ENCODE measurements at regions not wholly inside any gene's neighbourhood (a gene's known extent, or its start where the extent isn't known, plus 50 kb on each side); places are given as distances from the start of the nearest gene placed in this dataset.
"Not testable (repeated sequence)": the region's sequence is repeated elsewhere in the genome, so short reads cannot be mapped to it uniquely, and the experiment has no call there.

DNA sequence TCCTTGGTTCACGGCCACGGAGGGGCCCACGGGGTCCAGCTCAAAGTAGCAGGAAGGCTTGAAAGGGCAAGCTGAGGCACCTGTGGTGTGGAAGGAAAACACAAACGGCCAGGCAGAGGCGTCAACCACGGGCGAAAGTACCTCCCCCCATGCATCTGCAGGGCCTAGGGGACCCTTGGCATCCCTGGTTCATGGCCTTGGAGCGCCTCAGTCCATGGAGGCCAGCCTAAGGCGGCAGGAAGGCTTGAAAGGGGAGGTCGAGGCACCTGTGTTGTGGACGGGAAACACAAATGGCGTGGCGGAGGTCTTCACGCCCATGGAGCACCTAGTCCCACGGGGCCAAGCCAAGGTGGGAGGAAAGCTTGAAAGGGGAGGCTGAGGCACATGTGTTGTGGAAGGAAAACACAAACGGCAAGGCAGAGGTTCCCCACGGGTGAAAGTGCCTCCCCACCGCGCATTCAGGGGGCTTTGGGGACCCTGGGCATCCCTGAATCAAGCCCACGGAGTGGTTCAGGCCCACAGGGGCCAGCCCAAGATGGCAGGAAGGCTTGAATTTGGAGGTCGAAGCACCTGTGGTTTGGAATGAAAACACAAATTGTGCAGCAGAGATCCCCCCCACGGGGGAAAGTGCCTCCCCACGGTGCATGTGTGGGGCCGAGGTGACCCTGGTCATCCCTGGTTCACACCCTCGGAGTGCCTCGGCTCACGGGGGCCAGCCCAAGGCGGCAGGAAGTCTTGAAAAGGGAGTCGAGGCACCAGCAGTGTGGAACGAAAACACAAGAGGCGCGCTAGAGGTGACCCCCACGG, 380.8 kb downstream of the ALG10 start:
- no peak overlapping the region for H3K4me3 Mint-ChIP-seq
- H3K27me3 Mint-ChIP-seq = no peaks in the 10 kb centered on the region
- H3K36me3 Mint-ChIP-seq = no peaks in the 10 kb centered on the region
- H3K27ac Mint-ChIP-seq = no peak overlapping the region
- peaks cover 0 to 11% (median 11%) of the 10 kb centered on the region in 3 donors for H3K9me3 Mint-ChIP-seq
- no peaks in the 10 kb centered on the region for H3K4me1 Mint-ChIP-seq

DNA sequence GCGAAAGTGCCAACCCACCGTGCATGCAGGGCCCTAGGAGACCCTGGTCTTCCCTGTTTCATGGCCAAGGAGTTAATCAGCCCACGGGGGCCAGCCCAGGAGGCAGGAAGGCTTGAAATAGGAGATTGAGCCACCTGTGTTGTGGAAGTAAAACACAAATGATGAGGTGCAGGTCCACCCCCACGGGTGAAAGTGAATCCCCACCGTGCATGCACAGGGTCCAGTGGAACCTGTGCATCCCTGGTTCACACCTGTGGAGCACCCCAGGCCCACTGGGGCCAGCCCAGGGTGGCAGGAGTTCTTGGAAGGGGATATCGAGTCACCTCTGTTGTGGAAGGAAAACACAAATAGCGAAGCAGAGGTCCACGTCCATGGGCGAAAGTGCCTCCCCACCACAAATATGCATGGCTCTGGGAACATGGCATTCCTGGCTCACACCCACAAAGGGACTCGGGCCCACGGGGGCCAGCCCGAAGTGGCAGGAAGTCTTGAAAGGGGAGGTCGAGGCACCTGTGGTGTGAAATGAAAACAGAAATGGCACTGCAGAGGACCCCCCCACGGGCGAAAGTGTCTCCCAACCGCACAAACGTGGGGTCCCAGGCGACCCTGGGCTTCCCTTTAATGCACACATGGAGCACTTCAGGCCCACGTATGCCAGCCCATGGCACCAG, 381.5 kb downstream of the ALG10 start:
- H3K36me3 Mint-ChIP-seq = no peaks in the 10 kb centered on the region
- H3K27me3 Mint-ChIP-seq = no peaks in the 10 kb centered on the region
- no peak overlapping the region for H3K4me3 Mint-ChIP-seq
- no peak overlapping the region for H3K27ac Mint-ChIP-seq
- H3K9me3 Mint-ChIP-seq = peaks cover 2 to 16% (median 11%) of the 10 kb centered on the region in 3 donors
- no peaks in the 10 kb centered on the region for H3K4me1 Mint-ChIP-seq

DNA sequence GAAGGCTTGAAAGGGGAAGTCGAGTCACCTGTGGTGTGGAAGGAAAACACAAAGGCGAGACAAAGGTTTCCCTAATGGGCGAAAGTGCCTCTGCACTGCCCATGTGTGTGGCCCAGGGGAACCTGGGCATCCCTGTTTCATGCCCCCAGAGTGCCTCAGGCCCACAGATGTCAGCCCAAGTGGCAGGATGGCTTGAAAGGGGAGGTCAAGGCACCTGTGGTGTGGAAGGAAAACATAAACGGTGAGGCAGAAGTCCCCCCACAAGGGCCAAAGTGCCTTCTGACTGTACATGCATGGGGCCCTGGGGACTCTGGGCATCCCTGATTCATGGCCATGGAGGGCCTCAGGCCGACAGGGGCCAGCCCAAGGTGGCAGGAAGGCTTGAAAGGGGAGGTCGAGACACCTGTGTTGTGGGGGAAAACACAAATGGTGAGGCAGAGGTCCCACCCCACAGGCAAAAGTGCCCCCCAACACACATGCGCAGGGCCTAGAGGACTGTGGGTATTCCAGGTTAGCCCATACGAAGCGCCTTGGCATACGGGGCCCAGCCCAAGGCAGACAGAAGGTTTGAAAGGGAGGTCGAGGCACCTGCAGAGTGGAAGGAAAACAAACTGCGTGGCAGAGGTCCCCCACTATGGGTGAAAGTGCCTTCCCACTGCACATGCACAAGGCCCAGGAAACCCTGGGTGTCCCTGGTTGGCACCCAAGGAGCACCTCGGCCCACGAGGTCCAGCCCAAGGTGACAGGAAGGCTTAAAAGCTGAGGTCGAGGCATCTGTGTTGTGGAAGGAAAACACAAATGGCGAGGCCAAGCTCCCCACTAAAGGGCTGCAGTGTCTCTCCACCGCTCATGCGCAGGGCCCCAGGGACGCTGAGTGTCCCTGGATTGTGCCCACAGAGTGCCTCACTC, 382.3 kb downstream of the ALG10 start:
- no peaks in the 10 kb centered on the region for H3K4me1 Mint-ChIP-seq
- peaks cover 2 to 19% (median 14%) of the 10 kb centered on the region in 3 donors for H3K9me3 Mint-ChIP-seq
- no peaks in the 10 kb centered on the region for H3K27me3 Mint-ChIP-seq
- no peak overlapping the region for H3K27ac Mint-ChIP-seq
- H3K36me3 Mint-ChIP-seq = no peaks in the 10 kb centered on the region
- no peak overlapping the region for H3K4me3 Mint-ChIP-seq

DNA sequence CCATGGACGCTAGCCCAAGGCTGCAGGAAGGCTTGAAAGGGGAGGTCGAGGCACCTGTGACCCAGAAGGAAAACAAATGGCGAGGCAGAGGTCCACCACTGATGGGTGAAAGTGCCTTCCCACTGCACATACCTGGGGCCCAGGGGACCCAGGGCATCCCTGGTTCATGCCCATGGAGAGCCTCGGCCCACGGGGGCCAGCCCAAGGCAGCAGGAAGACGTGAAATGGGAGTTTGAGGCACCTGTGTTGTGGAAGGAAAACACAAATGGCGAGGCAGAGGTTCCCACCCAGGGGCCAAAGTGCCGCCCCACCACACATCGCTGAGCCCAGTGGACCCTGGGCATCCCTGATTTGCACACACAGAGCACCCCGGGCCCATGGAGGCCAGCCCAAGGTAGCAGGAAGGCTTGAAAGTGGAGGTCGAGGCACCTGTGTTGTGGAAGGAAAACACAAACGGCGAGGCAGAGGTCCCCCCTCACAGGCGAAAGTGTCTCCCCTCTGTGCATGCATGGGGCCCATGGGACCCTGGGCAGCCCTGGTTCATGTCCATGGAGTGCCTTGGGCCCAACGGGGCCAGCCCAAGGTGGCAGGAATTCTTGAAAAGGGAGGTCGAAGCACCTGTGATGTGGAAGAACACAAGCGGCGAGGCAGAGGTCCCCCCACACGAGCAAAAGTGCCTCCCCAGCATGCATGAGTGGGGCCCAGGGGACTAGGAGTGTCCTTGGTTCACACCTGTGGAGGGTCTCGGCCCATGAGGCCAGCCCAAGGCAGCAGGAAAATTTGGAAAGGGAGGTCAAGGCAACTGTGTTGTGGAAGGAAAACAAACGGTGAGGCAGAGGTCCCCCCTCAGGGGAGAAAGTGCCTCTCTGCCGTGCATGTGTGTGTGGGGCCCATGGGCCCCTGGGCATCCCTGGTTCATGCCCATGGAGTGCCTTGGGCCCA, 383.3 kb downstream of the ALG10 start:
- Mint-ChIP-seq H3K36me3 (no peaks in the 10 kb centered on the region), H3K9me3 (peaks cover 4 to 22% (median 22%) of the 10 kb centered on the region in 3 donors), H3K27ac (no peak overlapping the region), H3K4me1 (no peaks in the 10 kb centered on the region), H3K27me3 (no peaks in the 10 kb centered on the region), H3K4me3 (no peak overlapping the region)

DNA sequence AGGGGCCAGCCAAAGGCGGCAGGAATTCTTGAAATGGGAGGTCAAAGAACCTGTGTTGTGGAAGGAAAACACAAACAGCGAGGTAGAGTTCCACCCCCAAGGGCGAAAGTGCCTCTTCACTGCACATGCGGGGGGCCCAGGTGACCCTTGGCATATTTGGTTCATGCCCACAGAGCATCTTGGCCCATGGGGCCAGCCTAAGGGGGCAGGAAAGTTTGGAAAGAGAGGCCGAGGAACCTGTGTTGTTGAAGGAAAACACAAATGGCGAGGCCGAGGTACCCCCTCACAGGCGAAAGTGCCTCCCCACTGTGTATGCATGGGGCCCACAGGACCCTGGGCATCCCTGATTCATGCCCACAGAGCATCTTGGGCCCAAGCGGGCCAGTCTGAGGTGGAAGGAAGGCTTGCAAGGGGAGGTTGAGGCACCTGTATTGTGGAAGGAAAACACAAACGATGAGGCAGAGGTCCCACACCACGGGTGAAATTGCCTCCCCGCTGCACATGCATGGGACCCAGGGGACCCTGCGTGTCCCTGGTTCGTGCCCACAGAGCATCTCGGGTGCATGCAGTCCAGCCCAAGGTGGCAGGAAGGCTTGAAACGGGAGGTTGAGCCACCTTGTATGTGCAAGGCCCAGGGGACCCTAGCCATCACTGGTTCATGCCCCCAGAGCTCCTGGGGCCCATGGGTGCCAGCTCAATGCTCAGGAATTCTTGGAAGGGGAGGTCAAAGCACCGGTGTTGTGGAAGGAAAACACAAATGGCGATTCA, 384.1 kb downstream of the ALG10 start:
- H3K9me3 Mint-ChIP-seq = peaks cover 4 to 28% (median 27%) of the 10 kb centered on the region in 3 donors
- no peaks in the 10 kb centered on the region for H3K4me1 Mint-ChIP-seq
- H3K27ac Mint-ChIP-seq = no peak overlapping the region
- H3K36me3 Mint-ChIP-seq = no peaks in the 10 kb centered on the region
- H3K4me3 Mint-ChIP-seq = peak overlapping the region in 1 of 4 donors; percentile 71
- no peaks in the 10 kb centered on the region for H3K27me3 Mint-ChIP-seq

DNA sequence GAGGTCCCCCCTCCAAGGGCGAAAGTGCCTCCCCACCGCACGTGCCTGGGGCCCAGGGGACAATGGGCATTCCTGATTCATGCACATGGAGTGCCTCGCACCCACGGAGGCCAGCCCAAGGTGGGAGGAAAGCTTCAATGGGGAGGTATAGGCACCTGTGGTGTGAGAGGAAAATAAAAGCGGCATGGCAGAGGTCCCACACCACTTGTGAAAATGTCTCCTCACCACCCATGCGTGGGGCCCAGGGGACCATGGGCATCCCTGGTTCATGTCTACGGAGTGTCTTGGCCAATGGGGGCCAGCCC, 384.7 kb downstream of the ALG10 start:
- no peaks in the 10 kb centered on the region for H3K4me1 Mint-ChIP-seq
- H3K27me3 Mint-ChIP-seq = no peaks in the 10 kb centered on the region
- no peaks in the 10 kb centered on the region for H3K36me3 Mint-ChIP-seq
- peaks cover 4 to 31% (median 27%) of the 10 kb centered on the region in 3 donors for H3K9me3 Mint-ChIP-seq
- H3K27ac Mint-ChIP-seq = no peak overlapping the region
- H3K4me3 Mint-ChIP-seq = peak overlapping the region in 1 of 4 donors; percentile 23

DNA sequence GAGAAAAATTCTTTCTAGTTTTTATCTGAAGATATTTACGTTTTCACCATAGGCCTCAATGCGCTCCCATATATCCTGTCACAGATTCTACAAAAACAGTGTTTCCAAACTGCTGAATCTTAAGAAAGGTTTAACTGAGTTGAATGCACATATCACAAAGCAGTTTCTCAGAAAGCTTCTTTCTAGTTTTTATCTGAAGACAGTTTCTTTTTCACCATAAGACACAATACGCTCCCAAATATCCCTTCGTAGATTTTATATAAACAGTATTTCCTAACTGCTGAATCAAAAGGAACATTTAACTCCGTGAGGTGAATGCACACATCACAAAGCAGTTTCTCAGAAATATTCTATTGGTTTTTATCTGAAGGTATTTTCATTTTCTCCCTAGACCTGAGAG, 385.5 kb downstream of the ALG10 start:
- no peaks in the 10 kb centered on the region for H3K4me1 Mint-ChIP-seq
- no peaks in the 10 kb centered on the region for H3K27me3 Mint-ChIP-seq
- H3K4me3 Mint-ChIP-seq = no peak overlapping the region
- peaks cover 4 to 34% (median 27%) of the 10 kb centered on the region in 3 donors for H3K9me3 Mint-ChIP-seq
- H3K27ac Mint-ChIP-seq = no peak overlapping the region
- H3K36me3 Mint-ChIP-seq = no peaks in the 10 kb centered on the region

DNA sequence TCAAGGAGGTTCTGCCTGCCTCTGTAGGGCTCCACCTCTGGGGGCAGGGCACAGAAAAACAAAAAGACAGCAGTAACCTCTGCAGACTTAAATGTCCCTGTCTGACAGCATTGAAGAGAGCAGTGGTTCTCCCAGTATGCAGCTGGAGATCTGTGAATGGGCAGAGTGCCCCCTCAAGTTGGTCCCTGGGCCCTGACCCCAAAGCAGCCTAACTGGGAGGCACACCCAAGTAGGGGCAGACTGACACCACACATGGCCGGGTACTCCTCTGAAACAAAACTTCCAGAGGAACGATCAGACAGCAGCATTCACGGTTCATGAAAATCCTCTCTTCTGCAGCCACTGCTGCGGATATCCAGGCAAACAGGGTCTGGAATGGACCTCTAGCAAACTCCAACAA, 409.2 kb downstream of the ALG10 start:
- H3K9me3 Mint-ChIP-seq = peaks cover 2 to 22% (median 11%) of the 10 kb centered on the region in 3 donors
- H3K27me3 Mint-ChIP-seq, H3K4me3 Mint-ChIP-seq, H3K27ac Mint-ChIP-seq, H3K36me3 Mint-ChIP-seq, H3K4me1 Mint-ChIP-seq: not testable (repeated sequence)
